GM12874 (cell line): ENCODE measurements at regions not wholly inside any gene's neighbourhood (a gene's known extent, or its start where the extent isn't known, plus 50 kb on each side); places are given as distances from the start of the nearest gene placed in this dataset.

Source experiments
- CTCF ChIP-seq: IDR thresholded peaks from 2 replicates; pipeline ENCODE4 v1.5.1; 2011; ENCODE audit warnings: low read depth, mild to moderate bottlenecking, control low read depth, low read length, moderate library complexity; ENCODE audit not compliant: insufficient read depth

- TF ChIP-seq CTCF: no peak
Observed at GRCh38 chr17:14736631-14737030, 435.8 kb downstream of the HS3ST3B1 start.

GRCh38 chr17:14733376-14733775 lies 432.5 kb downstream of the HS3ST3B1 start:
- no peak for TF ChIP-seq CTCF

GRCh38 chr17:14732211-14732610 lies 431.3 kb downstream of the HS3ST3B1 start:
- no peak for TF ChIP-seq CTCF

- TF ChIP-seq CTCF: no peak
Observed at GRCh38 chr17:14731591-14731990, 430.7 kb downstream of the HS3ST3B1 start.

- no peak for TF ChIP-seq CTCF
Observed at GRCh38 chr17:14730821-14731220, 429.9 kb downstream of the HS3ST3B1 start.

GRCh38 chr17:14725729-14726128 lies 424.8 kb downstream of the HS3ST3B1 start:
- no peak for TF ChIP-seq CTCF

- no peak for TF ChIP-seq CTCF
Observed at GRCh38 chr17:14724770-14725169, 423.9 kb downstream of the HS3ST3B1 start.

- no peak for TF ChIP-seq CTCF
Observed at GRCh38 chr17:14719942-14720341, 419.1 kb downstream of the HS3ST3B1 start.
